ENCODE measurements at regions not wholly inside any gene's neighbourhood (a gene's known extent, or its start where the extent isn't known, plus 50 kb on each side); places are given as distances from the start of the nearest gene placed in this dataset.

- 0 out of 4 replicates have a peak, but pooled peaks of 1 of the 2 experiments have one; percentile 15 for TF ChIP-seq RAD21 (IDR thresholded peaks at IDR 0.05 in 1 of 2, conservative IDR thresholded peaks at IDR 0.05 in 1 of 2; ENCODE audit: low read depth in 2 of 2, low read length in 2 of 2)
- TF ChIP-seq, protein P1, sequence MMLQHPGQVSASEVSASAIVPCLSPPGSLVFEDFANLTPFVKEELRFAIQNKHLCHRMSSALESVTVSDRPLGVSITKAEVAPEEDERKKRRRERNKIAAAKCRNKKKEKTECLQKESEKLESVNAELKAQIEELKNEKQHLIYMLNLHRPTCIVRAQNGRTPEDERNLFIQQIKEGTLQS (IDR thresholded peaks at IDR 0.05; ENCODE audit: insufficient read depth, low read depth, low read length) = no peak
- peak in 1 of 2 experiments; percentile 85; a peak in 1 of 3 replicates for TF ChIP-seq EP300 (IDR thresholded peaks at IDR 0.05; ENCODE audit: borderline replicate concordance in 1 of 2, low read depth in 2 of 2, low read length in 2 of 2)
- TF ChIP-seq TCF12 (IDR thresholded peaks at IDR 0.05; ENCODE audit: low read depth, low read length) = peak; percentile 96
- no peak; the same call in 1 of the 2 replicates for TF ChIP-seq POLR2AphosphoS5 (IDR thresholded peaks at IDR 0.05; ENCODE audit: low read depth, low read length)
- no peak for TF ChIP-seq SIX5 (IDR thresholded peaks at IDR 0.05; ENCODE audit: low read depth, low read length)
- no peak for TF ChIP-seq PHF8 (conservative IDR thresholded peaks at IDR 0.05; ENCODE audit: low read depth, low read length)
- TF ChIP-seq MAX (IDR thresholded peaks at IDR 0.05) = peak; percentile 30; the same call in 1 of the 2 replicates
- no peak for TF ChIP-seq RBBP5 (IDR thresholded peaks at IDR 0.05; ENCODE audit: borderline replicate concordance, low read depth, low read length)
- TF ChIP-seq YY1 (IDR thresholded peaks at IDR 0.05; ENCODE audit: low read depth, low read length) = peak; percentile 37; the same call in 1 of the 2 replicates
- TF ChIP-seq TAF1 (IDR thresholded peaks at IDR 0.05; ENCODE audit: low read depth, low read length) = 0 out of 2 replicates have a peak, but pooled peaks have one; percentile 34
These were observed 50.0 kb upstream of the PTER start (continued) for GRCh38 chr10:16386855-16387254.
